ENCODE measurements at regions not wholly inside any gene's neighbourhood (a gene's known extent, or its start where the extent isn't known, plus 50 kb on each side); places are given as distances from the start of the nearest gene placed in this dataset.

DNA sequence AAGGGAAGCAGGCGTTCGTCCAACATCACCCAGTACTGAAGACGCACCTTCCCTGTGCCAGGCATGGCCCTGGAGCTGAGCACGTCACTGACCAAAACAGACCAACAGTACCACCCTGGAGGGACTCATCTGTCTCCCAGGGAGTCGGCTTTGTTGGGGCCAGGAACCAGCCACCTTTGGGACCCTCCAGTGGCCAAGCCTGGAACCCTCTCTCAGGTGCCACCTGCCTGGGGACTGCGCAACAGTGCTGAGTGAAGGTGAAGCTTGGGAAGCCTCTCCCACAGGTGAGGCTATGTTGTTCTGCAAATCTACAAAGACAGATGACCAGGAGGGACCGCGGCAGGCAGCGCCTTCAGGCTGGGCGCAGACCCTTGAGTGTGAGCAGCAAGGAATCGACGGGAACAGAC is 91.4 kb upstream of the OTOS start:
- TF ChIP-seq POLR2A (IDR thresholded peaks at IDR 0.05): no peak
- TF ChIP-seq, protein P1, sequence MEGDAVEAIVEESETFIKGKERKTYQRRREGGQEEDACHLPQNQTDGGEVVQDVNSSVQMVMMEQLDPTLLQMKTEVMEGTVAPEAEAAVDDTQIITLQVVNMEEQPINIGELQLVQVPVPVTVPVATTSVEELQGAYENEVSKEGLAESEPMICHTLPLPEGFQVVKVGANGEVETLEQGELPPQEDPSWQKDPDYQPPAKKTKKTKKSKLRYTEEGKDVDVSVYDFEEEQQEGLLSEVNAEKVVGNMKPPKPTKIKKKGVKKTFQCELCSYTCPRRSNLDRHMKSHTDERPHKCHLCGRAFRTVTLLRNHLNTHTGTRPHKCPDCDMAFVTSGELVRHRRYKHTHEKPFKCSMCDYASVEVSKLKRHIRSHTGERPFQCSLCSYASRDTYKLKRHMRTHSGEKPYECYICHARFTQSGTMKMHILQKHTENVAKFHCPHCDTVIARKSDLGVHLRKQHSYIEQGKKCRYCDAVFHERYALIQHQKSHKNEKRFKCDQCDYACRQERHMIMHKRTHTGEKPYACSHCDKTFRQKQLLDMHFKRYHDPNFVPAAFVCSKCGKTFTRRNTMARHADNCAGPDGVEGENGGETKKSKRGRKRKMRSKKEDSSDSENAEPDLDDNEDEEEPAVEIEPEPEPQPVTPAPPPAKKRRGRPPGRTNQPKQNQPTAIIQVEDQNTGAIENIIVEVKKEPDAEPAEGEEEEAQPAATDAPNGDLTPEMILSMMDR (IDR thresholded peaks at IDR 0.05): no peak
